ENCODE measurements at regions not wholly inside any gene's neighbourhood (a gene's known extent, or its start where the extent isn't known, plus 50 kb on each side); places are given as distances from the start of the nearest gene placed in this dataset.
"Not testable (repeated sequence)": the region's sequence is repeated elsewhere in the genome, so short reads cannot be mapped to it uniquely, and the experiment has no call there.

DNA sequence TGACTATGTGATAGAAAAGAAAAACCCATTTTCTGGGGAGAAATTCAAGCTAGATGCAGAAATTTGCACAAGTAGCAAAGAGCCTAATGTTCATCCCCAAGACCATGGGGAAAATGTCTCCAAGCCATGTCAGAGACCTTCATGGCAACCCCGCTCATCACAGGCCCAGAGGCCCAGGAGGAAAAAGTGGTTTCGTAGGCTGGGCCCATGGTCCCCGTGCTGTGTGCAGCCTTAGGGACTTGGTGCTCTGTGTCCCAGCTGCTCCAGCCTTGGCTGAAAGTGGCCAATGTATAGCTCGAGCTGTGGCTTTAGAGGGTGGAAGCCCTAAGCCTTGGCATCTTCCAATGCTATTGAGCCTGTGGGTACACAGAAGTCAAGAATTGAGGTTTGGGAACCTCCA, 711.2 kb upstream of the ZNF608 start:
- no peak for DNase-seq (ENCODE audit: low spot score)
- TF ChIP-seq, protein P1, sequence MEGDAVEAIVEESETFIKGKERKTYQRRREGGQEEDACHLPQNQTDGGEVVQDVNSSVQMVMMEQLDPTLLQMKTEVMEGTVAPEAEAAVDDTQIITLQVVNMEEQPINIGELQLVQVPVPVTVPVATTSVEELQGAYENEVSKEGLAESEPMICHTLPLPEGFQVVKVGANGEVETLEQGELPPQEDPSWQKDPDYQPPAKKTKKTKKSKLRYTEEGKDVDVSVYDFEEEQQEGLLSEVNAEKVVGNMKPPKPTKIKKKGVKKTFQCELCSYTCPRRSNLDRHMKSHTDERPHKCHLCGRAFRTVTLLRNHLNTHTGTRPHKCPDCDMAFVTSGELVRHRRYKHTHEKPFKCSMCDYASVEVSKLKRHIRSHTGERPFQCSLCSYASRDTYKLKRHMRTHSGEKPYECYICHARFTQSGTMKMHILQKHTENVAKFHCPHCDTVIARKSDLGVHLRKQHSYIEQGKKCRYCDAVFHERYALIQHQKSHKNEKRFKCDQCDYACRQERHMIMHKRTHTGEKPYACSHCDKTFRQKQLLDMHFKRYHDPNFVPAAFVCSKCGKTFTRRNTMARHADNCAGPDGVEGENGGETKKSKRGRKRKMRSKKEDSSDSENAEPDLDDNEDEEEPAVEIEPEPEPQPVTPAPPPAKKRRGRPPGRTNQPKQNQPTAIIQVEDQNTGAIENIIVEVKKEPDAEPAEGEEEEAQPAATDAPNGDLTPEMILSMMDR (IDR thresholded peaks at IDR 0.05; ENCODE audit: borderline replicate concordance, control extremely low read depth, extremely low read depth, insufficient read depth, missing control alignments) = no peak
- in situ Hi-C loops (cut with MboI; ENCODE audit: low sequenced_read_pairs, unreplicated experiment) = no loop called here

DNA sequence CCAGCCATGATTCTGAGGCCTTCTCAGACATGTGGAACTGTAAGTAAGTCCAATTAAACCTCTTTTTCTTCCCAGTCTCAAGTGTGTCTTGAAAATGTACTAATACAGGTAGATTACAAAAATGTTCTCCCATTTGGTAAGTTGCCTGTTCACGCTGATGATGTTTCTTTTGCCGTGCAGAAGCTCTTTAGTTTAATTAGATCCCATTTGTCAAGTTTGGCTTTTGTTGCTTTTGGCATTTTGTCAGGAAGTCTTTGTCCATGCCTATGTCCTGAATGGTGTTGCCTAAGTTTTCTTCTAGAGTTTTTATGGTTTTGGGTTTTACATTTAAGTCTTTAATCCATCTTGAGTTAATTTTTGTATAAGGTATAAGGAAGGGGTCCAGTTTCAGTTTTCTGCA, 712.5 kb upstream of the ZNF608 start:
- DNase-seq (ENCODE audit: low spot score); in situ Hi-C loops (cut with MboI; ENCODE audit: low sequenced_read_pairs, unreplicated experiment): not testable (repeated sequence)

DNA sequence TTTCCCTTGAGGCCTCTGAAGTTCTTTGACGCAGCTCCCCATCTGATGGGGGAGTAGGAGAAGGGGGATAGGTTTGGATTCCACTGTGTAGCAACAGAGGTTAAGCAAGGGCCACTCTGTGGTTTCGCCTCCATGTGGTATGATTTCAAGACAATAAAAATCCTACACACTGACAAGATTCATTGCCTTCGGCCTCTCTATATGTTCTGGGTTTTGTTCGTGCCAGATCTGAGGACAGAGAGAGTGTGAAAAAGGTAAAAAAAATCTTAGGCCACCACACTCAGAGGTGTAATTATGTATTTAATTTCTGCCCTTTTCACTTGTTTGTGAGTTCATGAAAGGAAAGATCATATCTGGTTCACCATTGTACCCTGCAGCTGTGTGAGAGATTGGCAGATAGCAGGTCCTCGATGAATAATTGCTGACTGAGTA, 715.2 kb upstream of the ZNF608 start:
- no peak for DNase-seq (ENCODE audit: low spot score)
- TF ChIP-seq, protein P1 (IDR thresholded peaks at IDR 0.05; ENCODE audit: borderline replicate concordance, control extremely low read depth, extremely low read depth, insufficient read depth, missing control alignments) = no peak
- in situ Hi-C loops (cut with MboI; ENCODE audit: low sequenced_read_pairs, unreplicated experiment) = no loop called here

DNA sequence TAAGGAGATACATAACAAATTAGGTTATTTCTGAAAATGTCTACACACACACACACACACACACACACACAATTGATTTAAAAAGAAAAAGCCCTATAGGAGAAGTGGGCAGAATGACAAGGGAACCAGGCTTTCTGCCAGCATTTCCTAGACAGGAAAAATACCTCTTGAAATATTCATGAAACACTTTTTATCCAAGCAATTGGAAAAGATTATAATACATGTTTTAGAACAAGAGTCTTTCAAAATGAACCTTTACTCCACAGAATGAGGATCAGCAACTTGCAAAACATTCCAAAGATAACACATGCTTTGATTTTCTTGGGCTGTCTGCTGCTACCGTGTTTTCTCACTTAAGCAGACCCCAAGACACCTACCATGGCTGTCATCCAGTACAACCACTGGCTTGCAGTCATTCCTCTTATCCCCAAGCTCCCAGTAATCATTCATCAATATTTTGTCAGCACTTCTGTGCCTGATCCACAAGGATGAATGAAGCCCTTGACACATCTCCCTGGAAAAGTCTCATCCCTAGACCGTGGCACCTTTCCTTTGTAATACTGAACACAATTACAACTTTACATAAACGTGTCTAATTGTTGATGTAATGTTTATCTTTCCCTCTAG, 717.1 kb upstream of the ZNF608 start:
- DNase-seq (ENCODE audit: low spot score) = no peak
- TF ChIP-seq, protein P1 (IDR thresholded peaks at IDR 0.05; ENCODE audit: borderline replicate concordance, control extremely low read depth, extremely low read depth, insufficient read depth, missing control alignments) = no peak
- in situ Hi-C loops (cut with MboI; ENCODE audit: low sequenced_read_pairs, unreplicated experiment) = no loop called here

DNA sequence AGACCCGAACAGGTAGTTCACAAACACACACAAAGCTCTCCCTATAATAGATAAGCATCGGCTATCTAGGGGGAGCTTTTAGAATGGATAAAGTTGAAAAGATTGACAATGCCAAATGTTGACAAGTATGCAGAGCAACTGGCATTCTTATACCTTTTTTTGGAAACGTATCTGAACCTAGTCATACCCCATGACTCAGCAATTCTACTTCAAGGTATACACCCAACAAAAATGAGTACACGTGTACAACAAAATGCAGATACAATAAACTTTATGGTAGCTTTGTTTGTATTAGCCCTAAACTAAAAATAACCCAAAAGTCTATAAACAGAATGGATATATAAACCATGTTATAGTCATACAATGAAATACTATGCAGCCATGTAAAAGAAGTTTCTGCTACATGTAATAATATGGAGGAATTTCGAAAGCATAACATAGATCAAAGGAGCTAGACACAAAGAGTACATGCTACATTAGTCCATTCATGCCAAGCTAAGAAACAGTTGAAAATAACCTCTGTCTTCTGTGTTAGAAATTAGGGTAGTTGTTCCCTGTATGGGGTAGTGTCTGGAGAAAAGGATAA, 718.5 kb upstream of the ZNF608 start:
- TF ChIP-seq, protein P1 (IDR thresholded peaks at IDR 0.05; ENCODE audit: borderline replicate concordance, control extremely low read depth, extremely low read depth, insufficient read depth, missing control alignments) = no peak
- in situ Hi-C loops (cut with MboI; ENCODE audit: low sequenced_read_pairs, unreplicated experiment) = no loop called here
- DNase-seq (ENCODE audit: low spot score) = no peak

DNA sequence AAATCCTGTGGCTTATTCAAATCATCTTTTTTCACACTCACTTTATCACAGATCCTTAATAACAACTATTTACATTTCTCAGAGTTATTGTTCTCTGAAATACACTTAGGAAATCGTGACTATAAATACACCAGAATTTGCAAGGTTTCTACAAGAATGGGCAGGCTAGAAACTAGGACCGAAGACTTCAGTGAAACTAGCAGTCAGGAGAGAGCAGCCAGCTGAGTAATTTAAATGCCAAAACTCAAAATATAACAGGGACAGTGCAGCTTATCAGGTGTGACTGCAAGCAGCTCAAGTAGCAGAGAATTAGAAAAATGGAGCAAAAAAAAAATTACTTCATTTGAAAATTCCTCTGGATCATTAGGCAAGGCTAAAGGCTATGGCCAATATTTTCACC, 719.3 kb upstream of the ZNF608 start:
- in situ Hi-C loops (cut with MboI; ENCODE audit: low sequenced_read_pairs, unreplicated experiment) = no loop called here
- TF ChIP-seq, protein P1 (IDR thresholded peaks at IDR 0.05; ENCODE audit: borderline replicate concordance, control extremely low read depth, extremely low read depth, insufficient read depth, missing control alignments) = no peak
- DNase-seq (ENCODE audit: low spot score) = no peak

DNA sequence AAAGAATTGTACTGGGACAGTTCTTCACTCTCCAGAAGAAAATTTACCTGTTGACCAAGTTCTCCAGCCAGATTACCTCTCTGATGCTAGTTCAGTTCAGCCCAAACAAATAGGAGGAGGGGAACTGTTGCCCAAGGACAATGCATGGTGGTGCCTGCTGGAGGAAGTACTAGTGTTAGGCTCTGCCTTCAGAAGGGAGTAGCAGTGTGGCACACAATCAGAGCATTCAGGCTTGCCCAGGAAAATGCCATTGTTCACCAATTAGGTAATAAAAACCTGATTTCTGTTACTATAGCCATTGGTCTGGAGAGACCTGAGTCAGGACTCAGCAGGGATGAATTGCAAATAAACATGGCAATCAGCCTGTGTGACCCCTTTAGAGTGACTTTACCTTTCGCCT, 720.8 kb upstream of the ZNF608 start:
- DNase-seq (ENCODE audit: low spot score) = no peak
- TF ChIP-seq, protein P1 (IDR thresholded peaks at IDR 0.05; ENCODE audit: borderline replicate concordance, control extremely low read depth, extremely low read depth, insufficient read depth, missing control alignments) = no peak
- in situ Hi-C loops (cut with MboI; ENCODE audit: low sequenced_read_pairs, unreplicated experiment) = no loop called here

Data from GM13976 (cell line).